HAP-1 (cell line): ENCODE measurements at regions not wholly inside any gene's neighbourhood (a gene's known extent, or its start where the extent isn't known, plus 50 kb on each side); places are given as distances from the start of the nearest gene placed in this dataset.
A peak's percentile ranks its signal among the peaks of the same experiment; 100 is the strongest.

ENCODE experiments used
- DNase-seq, 2 experiments: peaks; one replicate each; pipeline ENCODE4 v3.0.0-alpha.2; 2016 to 2020; ENCODE audit warnings: low spot score in 2 of 2
- H3K27me3 ChIP-seq: fragments of 250-450 bp; sonication (Bioruptor Pico); 2 replicates; pipeline ENCODE4 v1.5.1; 2020; ENCODE audit warnings: low read depth, mild to moderate bottlenecking, moderate library complexity
- H3K36me3 ChIP-seq: fragments of 250-450 bp; sonication (Bioruptor Pico); replicated peaks from 2 replicates; pipeline ENCODE4 v1.5.1; 2020; ENCODE audit warnings: mild to moderate bottlenecking
- H3K4me1 ChIP-seq: fragments of 250-450 bp; sonication (Bioruptor Pico); 2 replicates; pipeline ENCODE4 v1.5.1; 2020; ENCODE audit warnings: mild to moderate bottlenecking
- H3K4me3 ChIP-seq: fragments of 250-450 bp; sonication (Bioruptor Pico); 2 replicates; pipeline ENCODE4 v1.5.1; 2020; ENCODE audit warnings: mild to moderate bottlenecking, moderate library complexity
- H3K9me3 ChIP-seq: fragments of 250-450 bp; sonication (Bioruptor Pico); 2 replicates; pipeline ENCODE4 v1.5.1; 2020; ENCODE audit warnings: mild to moderate bottlenecking, moderate library complexity
- in situ Hi-C: fragments of 300-500 bp; cut with MboI; formaldehyde crosslinking; loops from 3 replicates; pipeline ENCODE4 v1.14.3; 2020; ENCODE audit warnings: low sequenced_read_pairs, inconsistent platforms, mixed read lengths

- H3K4me1 ChIP-seq = peaks cover 13% of the 10 kb centered on the region
- H3K4me3 ChIP-seq = no peak overlapping the region
- no peaks in the 10 kb centered on the region for H3K36me3 ChIP-seq
- DNase-seq = no peak
- in situ Hi-C loops = loop anchor here (25.0 kb wide), 1 partner anchor 1200 kb away; no protein-coding TSS in a partner anchor
- H3K9me3 ChIP-seq = no peaks in the 10 kb centered on the region
- H3K27me3 ChIP-seq = no peaks in the 10 kb centered on the region
These were observed 212.6 kb downstream of the TTC8 start for GRCh38 chr14:89037065-89037464.

GRCh38 chr14:89040080-89040459 is 215.6 kb downstream of the TTC8 start:
- Histone ChIP-seq H3K4me1 (peaks cover 20% of the 10 kb centered on the region), H3K27me3 (no peaks in the 10 kb centered on the region)

GRCh38 chr14:89040460-89041256 is 216.2 kb downstream of the TTC8 start:
- peak overlapping the region; percentile 22 for H3K4me3 ChIP-seq
- in situ Hi-C loops = loop anchor here (5.0 to 25.0 kb wide), 3 partner anchors 374 to 1197 kb away; partner anchors contain the start of gene FOXN3
- DNase-seq = peak; percentile 83 to 95

More at GRCh38 chr14:89040080-89040459, 215.6 kb downstream of the TTC8 start:
- Histone ChIP-seq H3K4me3 (no peak overlapping the region), H3K9me3 (peaks cover 5% of the 10 kb centered on the region; the same call in 1 of the 2 replicates), H3K36me3 (no peaks in the 10 kb centered on the region)
- no peak for DNase-seq
- in situ Hi-C loops = loop anchor here (5.0 to 25.0 kb wide), 3 partner anchors 375 to 1197 kb away; partner anchors contain the start of gene FOXN3

GRCh38 chr14:89041257-89041582 is 216.8 kb downstream of the TTC8 start:
- in situ Hi-C loops = loop anchor here (5.0 to 25.0 kb wide), 3 partner anchors 374 to 1196 kb away; partner anchors contain the start of gene FOXN3
- H3K9me3 ChIP-seq = peaks cover 5% of the 10 kb centered on the region; the same call in 1 of the 2 replicates
- no peaks in the 10 kb centered on the region for H3K36me3 ChIP-seq
- no peak overlapping the region for H3K4me3 ChIP-seq
- peaks cover 20% of the 10 kb centered on the region for H3K4me1 ChIP-seq
- peak; percentile 73 to 79 for DNase-seq
- no peaks in the 10 kb centered on the region for H3K27me3 ChIP-seq

More at GRCh38 chr14:89040460-89041256, 216.2 kb downstream of the TTC8 start:
- no peaks in the 10 kb centered on the region for H3K27me3 ChIP-seq
- no peaks in the 10 kb centered on the region for H3K36me3 ChIP-seq
- peaks cover 20% of the 10 kb centered on the region for H3K4me1 ChIP-seq
- peaks cover 5% of the 10 kb centered on the region; the same call in 1 of the 2 replicates for H3K9me3 ChIP-seq

GRCh38 chr14:89042021-89042420 is 217.6 kb downstream of the TTC8 start:
- Histone ChIP-seq H3K9me3 (peaks cover 5% of the 10 kb centered on the region; the same call in 1 of the 2 replicates), H3K4me1 (peaks cover 20% of the 10 kb centered on the region), H3K27me3 (no peaks in the 10 kb centered on the region), H3K4me3 (no peak overlapping the region), H3K36me3 (no peaks in the 10 kb centered on the region)
- DNase-seq = no peak
- in situ Hi-C loops = loop anchor here (5.0 to 25.0 kb wide), 3 partner anchors 373 to 1195 kb away; partner anchors contain the start of gene FOXN3

GRCh38 chr14:89053303-89053702 is 228.9 kb downstream of the TTC8 start:
- H3K4me3 ChIP-seq = no peak overlapping the region
- no peaks in the 10 kb centered on the region for H3K36me3 ChIP-seq
- in situ Hi-C loops = no loop called here
- no peak for DNase-seq
- no peaks in the 10 kb centered on the region for H3K9me3 ChIP-seq
- no peaks in the 10 kb centered on the region for H3K4me1 ChIP-seq
- H3K27me3 ChIP-seq = no peaks in the 10 kb centered on the region

GRCh38 chr14:89056394-89056793 is 231.9 kb downstream of the TTC8 start:
- Histone ChIP-seq H3K36me3 (no peaks in the 10 kb centered on the region), H3K4me1 (no peaks in the 10 kb centered on the region), H3K27me3 (no peaks in the 10 kb centered on the region), H3K9me3 (no peaks in the 10 kb centered on the region), H3K4me3 (no peak overlapping the region)
- no peak for DNase-seq
- in situ Hi-C loops = no loop called here

GRCh38 chr14:89058697-89059096 is 234.2 kb downstream of the TTC8 start:
- DNase-seq = no peak
- Histone ChIP-seq H3K9me3 (no peaks in the 10 kb centered on the region), H3K36me3 (no peaks in the 10 kb centered on the region), H3K4me3 (no peak overlapping the region), H3K27me3 (no peaks in the 10 kb centered on the region), H3K4me1 (no peaks in the 10 kb centered on the region)
- in situ Hi-C loops = no loop called here

- no peaks in the 10 kb centered on the region for H3K27me3 ChIP-seq
- H3K36me3 ChIP-seq = no peaks in the 10 kb centered on the region
- in situ Hi-C loops = no loop called here
- H3K4me1 ChIP-seq = no peaks in the 10 kb centered on the region
- no peak overlapping the region for H3K4me3 ChIP-seq
- H3K9me3 ChIP-seq = no peaks in the 10 kb centered on the region
- no peak for DNase-seq
These were observed 235.7 kb downstream of the TTC8 start for GRCh38 chr14:89060191-89060590.

GRCh38 chr14:89061696-89062095 is 237.2 kb downstream of the TTC8 start:
- DNase-seq = no peak
- no peaks in the 10 kb centered on the region for H3K9me3 ChIP-seq
- no peaks in the 10 kb centered on the region for H3K36me3 ChIP-seq
- no peaks in the 10 kb centered on the region for H3K27me3 ChIP-seq
- in situ Hi-C loops = no loop called here
- H3K4me3 ChIP-seq = no peak overlapping the region
- H3K4me1 ChIP-seq = no peaks in the 10 kb centered on the region

- no peaks in the 10 kb centered on the region for H3K9me3 ChIP-seq
- H3K36me3 ChIP-seq = no peaks in the 10 kb centered on the region
- no peak overlapping the region for H3K4me3 ChIP-seq
- DNase-seq = no peak
- no peaks in the 10 kb centered on the region for H3K4me1 ChIP-seq
- no peaks in the 10 kb centered on the region for H3K27me3 ChIP-seq
- in situ Hi-C loops = no loop called here
These were observed 241.4 kb downstream of the TTC8 start for GRCh38 chr14:89065879-89066278.

- in situ Hi-C loops = no loop called here
- Histone ChIP-seq H3K4me1 (no peaks in the 10 kb centered on the region), H3K27me3 (no peaks in the 10 kb centered on the region; the same call in 1 of the 2 replicates), H3K9me3 (no peaks in the 10 kb centered on the region), H3K4me3 (no peak overlapping the region), H3K36me3 (no peaks in the 10 kb centered on the region)
- DNase-seq = no peak
These were observed 243.0 kb downstream of the TTC8 start for GRCh38 chr14:89067293-89067972.

- DNase-seq = no peak
- Histone ChIP-seq H3K27me3 (peaks cover 3% of the 10 kb centered on the region; the same call in 1 of the 2 replicates), H3K4me3 (no peak overlapping the region), H3K4me1 (no peaks in the 10 kb centered on the region), H3K36me3 (no peaks in the 10 kb centered on the region), H3K9me3 (peaks cover 2% of the 10 kb centered on the region; the same call in 1 of the 2 replicates)
- in situ Hi-C loops = no loop called here
These were observed 253.8 kb downstream of the TTC8 start for GRCh38 chr14:89078021-89078795.
